ENCODE measurements at regions not wholly inside any gene's neighbourhood (a gene's known extent, or its start where the extent isn't known, plus 50 kb on each side); places are given as distances from the start of the nearest gene placed in this dataset.

DNA sequence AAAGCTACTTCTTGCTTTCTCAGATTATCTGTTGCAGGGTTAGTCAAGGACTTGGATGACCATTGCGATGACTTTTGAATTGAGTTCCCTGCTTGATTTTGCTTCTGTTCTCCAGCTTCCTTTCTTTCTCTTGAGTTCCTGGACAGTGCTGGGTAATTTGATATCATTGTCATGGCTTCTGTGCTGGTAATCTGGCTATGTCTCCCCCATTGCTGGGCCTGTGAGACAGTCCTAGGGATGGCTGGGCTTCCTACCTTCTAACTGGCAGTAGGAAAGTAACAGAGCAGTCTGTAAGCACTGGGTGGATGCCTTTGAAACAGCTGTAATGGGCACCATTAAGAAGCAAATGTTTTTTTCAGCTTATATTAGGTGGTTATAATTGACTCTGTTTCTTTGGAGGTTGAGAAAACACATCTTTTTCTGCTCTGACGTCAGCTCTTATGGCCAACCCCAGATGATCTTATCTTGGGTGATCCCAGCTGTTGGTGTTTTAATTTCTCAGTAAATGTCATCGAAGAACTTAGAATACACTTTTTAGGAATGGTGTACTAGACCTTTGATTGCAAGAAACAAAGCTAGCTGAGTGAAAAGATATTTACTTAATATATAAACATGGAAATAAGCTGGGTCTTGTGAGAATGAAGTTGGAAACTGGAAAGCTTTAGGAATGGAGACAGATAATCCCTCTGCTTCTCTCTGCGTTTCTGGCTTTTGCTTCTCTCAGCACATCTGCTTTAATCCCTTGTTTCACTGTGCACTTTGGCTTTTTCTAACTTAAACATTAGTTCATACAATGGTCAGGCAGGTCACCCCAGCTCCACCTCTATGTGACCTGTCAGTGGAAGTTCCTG lies 195.0 kb upstream of the MAN1A1 start:
- H2BK20ac ChIP-seq (ENCODE audit: low read length), result no peak overlapping the region
- H3K79me2 ChIP-seq (ENCODE audit: control insufficient read depth in 1 of 2, insufficient read depth in 2 of 2, low read length in 2 of 2), result no peaks in the 10 kb centered on the region
- no peaks in the 10 kb centered on the region for H3K36me3 ChIP-seq (ENCODE audit: control insufficient read depth in 2 of 4, insufficient read depth in 4 of 4, low read length in 3 of 4)
- H2AFZ ChIP-seq (ENCODE audit: low read length), result no peak overlapping the region
- ChIA-PET CTCF (ENCODE audit: partially characterized antibody) (interaction anchor here (1.1 to 1.5 kb wide), 5 partner anchors 12 to 246 kb away, joined by 3 to 4 read pairs (median 3); no protein-coding TSS in a partner anchor), POLR2A (ENCODE audit: partially characterized antibody) (no interaction called here)
- FAIRE-seq (no peak), DNase-seq (ENCODE audit: low read depth in 1 of 2, low spot score in 2 of 2) (no peak)
- no peak overlapping the region for H3K18ac ChIP-seq (ENCODE audit: extremely low read depth, low read length)
- H4K8ac ChIP-seq (ENCODE audit: extremely low read depth, insufficient read depth, low read length), result no peak overlapping the region
- no peaks in the 10 kb centered on the region for H3K27me3 ChIP-seq (replicated peaks in 1 of 4; ENCODE audit: control insufficient read depth in 3 of 4, extremely low read depth in 1 of 4, insufficient read depth in 3 of 4, low read length in 3 of 4)
- H3K79me1 ChIP-seq (ENCODE audit: low read depth, low read length), result no peaks in the 10 kb centered on the region
- no peaks in the 10 kb centered on the region for H3K9me3 ChIP-seq (ENCODE audit: insufficient read depth in 2 of 2, low read depth in 1 of 2, low read length in 1 of 2)
- H4K20me1 ChIP-seq (replicated peaks in 1 of 2; ENCODE audit: control insufficient read depth in 1 of 2, insufficient read depth in 2 of 2, low read length in 2 of 2), result no peaks in the 10 kb centered on the region
- 88% methylated on average over 4 of the region's 4 CpGs; no CpG with 5 or more reads in 1 of the 2 experiments for WGBS, 2 experiments (ENCODE audit: extremely low coverage in 1 of 2, insufficient coverage in 1 of 2, insufficient read length in 1 of 2, insufficient replicate concordance in 2 of 2, low coverage in 1 of 2, low lambda C conversion rate in 2 of 2, missing lambda C conversion rate in 1 of 2)
- no peak overlapping the region for H3K23ac ChIP-seq (ENCODE audit: insufficient read length)
- H3K4me3 ChIP-seq (ENCODE audit: extremely low read depth in 1 of 4, insufficient read depth in 2 of 4, low read depth in 3 of 4, low read length in 4 of 4), result no peak overlapping the region
- H4K91ac ChIP-seq (replicated peaks; ENCODE audit: insufficient read length, low read length), result no peak overlapping the region
- no peak overlapping the region for H2BK15ac ChIP-seq (ENCODE audit: low read length)
- H4K5ac ChIP-seq (ENCODE audit: insufficient read length, low read depth, low read length), result no peak overlapping the region
- no peak overlapping the region for H3K27ac ChIP-seq (ENCODE audit: low read depth, low read length)
- H2BK120ac ChIP-seq (replicated peaks; ENCODE audit: low read depth, low read length), result no peak overlapping the region
- no peak overlapping the region for H3K9ac ChIP-seq (replicated peaks in 1 of 4; ENCODE audit: extremely low read depth in 1 of 4, low read depth in 3 of 4, low read length in 3 of 4)
- H2BK5ac ChIP-seq (ENCODE audit: low read depth, low read length), result no peak overlapping the region
- no peak overlapping the region for H2BK12ac ChIP-seq (ENCODE audit: low read depth, low read length)
- H3K23me2 ChIP-seq (ENCODE audit: low read depth, low read length), result no peaks in the 10 kb centered on the region
- H3K14ac ChIP-seq (ENCODE audit: insufficient read length), result no peak overlapping the region
- no peak overlapping the region for H2AK5ac ChIP-seq (ENCODE audit: low read depth, low read length)
- no peak overlapping the region for H3K4ac ChIP-seq (replicated peaks; ENCODE audit: insufficient read length, low read depth, low read length)
- H3K56ac ChIP-seq (replicated peaks; ENCODE audit: insufficient read length, low read depth, low read length), result no peak overlapping the region
- H3K4me2 ChIP-seq (ENCODE audit: insufficient read depth in 1 of 2, low read depth in 2 of 2, low read length in 2 of 2), result no peak overlapping the region
- H3K4me1 ChIP-seq (replicated peaks in 1 of 4; ENCODE audit: control insufficient read depth in 3 of 4, insufficient read depth in 4 of 4, low read length in 3 of 4), result peaks cover 0 to 5% (median 0%) of the 10 kb centered on the region in 4 experiments; a peak in 3 of 7 replicates
- no peak for TF ChIP-seq PHF8 (conservative IDR thresholded peaks at IDR 0.05; ENCODE audit: low read depth, low read length)
- TF ChIP-seq CEBPB (IDR thresholded peaks at IDR 0.05; ENCODE audit: low read depth, low read length), result no peak
- TF ChIP-seq SRF (IDR thresholded peaks at IDR 0.05; ENCODE audit: low read depth, low read length), result no peak
- no peak for TF ChIP-seq EZH2 (IDR thresholded peaks at IDR 0.05; ENCODE audit: low read depth, low read length, severe bottlenecking)
- no peak for TF ChIP-seq CHD1 (IDR thresholded peaks at IDR 0.05; ENCODE audit: low read depth, low read length)
- TF ChIP-seq POLR2A (IDR thresholded peaks at IDR 0.05; ENCODE audit: control extremely low read depth in 1 of 2, low read depth in 2 of 2, low read length in 2 of 2), result no peak
- TF ChIP-seq CBX5 (IDR thresholded peaks at IDR 0.05; ENCODE audit: low read depth, low read length), result no peak
- TF ChIP-seq, protein P1, sequence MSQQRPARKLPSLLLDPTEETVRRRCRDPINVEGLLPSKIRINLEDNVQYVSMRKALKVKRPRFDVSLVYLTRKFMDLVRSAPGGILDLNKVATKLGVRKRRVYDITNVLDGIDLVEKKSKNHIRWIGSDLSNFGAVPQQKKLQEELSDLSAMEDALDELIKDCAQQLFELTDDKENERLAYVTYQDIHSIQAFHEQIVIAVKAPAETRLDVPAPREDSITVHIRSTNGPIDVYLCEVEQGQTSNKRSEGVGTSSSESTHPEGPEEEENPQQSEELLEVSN (IDR thresholded peaks at IDR 0.05), result no peak
- no peak for TF ChIP-seq MAFK (IDR thresholded peaks at IDR 0.05; ENCODE audit: low read depth, low read length)
- TF ChIP-seq, protein P2, sequence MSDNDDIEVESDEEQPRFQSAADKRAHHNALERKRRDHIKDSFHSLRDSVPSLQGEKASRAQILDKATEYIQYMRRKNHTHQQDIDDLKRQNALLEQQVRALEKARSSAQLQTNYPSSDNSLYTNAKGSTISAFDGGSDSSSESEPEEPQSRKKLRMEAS (IDR thresholded peaks at IDR 0.05), result no peak
- TF ChIP-seq CBX8 (IDR thresholded peaks at IDR 0.05; ENCODE audit: borderline replicate concordance, low read depth, low read length), result no peak
- no peak for TF ChIP-seq SP2 (IDR thresholded peaks at IDR 0.05; ENCODE audit: low read length)
- no peak for TF ChIP-seq TAF1 (IDR thresholded peaks at IDR 0.05; ENCODE audit: low read depth, low read length)
